HG02678 (cell line): ENCODE measurements at regions not wholly inside any gene's neighbourhood (a gene's known extent, or its start where the extent isn't known, plus 50 kb on each side); places are given as distances from the start of the nearest gene placed in this dataset.
"Not testable (repeated sequence)": the region's sequence is repeated elsewhere in the genome, so short reads cannot be mapped to it uniquely, and the experiment has no call there.

Experiments used
- ATAC-seq: cut with Tn5 transposase; IDR thresholded peaks from one replicate; pipeline ENCODE4 v1.9.1; 2021; ENCODE audit warnings: mild to moderate bottlenecking, moderate library complexity; ENCODE audit not compliant: unreplicated experiment

DNA sequence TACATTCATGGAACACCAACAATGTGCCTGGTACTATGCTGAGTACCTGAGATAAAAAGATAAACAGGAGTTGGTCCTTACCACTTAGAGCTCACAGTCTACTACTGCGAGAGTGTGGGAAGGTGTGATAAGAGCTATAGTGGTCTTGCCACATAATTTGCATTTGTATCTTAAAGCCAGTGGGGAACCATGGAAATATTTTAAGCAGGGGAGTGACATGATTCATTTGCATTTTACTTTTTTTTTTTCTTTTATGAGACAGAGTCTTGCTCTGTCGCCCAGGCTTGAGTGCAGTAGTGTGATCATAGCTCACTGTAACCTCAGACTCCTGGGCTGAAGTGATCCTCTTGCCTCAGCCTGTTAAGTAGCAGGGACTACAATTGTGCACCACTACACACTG is 53.6 kb downstream of the SRGAP2 start:
- ATAC-seq: peak; percentile 95

DNA sequence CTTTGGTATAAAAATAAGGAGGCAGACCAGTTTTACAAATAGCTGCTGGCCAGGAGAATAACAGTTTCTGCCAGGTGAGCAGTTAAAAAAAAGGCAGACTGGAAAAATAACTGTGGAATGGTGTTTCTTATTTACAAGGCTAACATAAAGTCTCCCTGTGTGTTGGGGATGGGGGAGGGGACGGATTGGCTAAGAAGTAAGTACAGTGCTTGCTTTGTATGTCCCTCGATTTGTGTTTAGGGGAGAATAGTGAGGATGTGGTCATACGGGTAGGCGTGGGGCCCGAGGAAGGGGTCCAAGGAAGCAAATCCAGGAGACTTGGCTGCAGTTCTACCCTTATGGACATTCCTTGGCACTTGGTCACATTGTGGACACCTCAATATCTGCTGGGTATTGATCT is 58.1 kb downstream of the SRGAP2 start:
- ATAC-seq: not testable (repeated sequence)

DNA sequence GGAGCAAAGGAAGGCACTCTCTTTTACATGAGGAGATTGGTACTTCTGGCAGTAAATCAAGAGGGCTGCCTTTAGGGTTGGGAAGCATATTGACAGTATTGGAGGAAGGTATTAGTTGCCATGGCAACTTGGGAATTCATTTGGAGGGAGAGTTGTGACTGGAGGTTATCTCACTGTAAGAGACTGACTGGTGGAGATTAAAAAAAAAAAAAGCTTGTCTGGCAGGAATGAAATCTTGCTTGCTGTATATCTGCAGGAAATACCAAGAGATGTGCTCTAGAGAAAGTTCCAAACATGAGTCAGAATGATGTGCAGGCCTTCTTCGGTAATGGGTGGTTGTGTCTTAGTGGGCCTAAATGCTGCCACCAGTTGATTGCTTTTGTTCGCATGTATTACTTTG is 59.1 kb downstream of the SRGAP2 start:
- ATAC-seq: not testable (repeated sequence)

DNA sequence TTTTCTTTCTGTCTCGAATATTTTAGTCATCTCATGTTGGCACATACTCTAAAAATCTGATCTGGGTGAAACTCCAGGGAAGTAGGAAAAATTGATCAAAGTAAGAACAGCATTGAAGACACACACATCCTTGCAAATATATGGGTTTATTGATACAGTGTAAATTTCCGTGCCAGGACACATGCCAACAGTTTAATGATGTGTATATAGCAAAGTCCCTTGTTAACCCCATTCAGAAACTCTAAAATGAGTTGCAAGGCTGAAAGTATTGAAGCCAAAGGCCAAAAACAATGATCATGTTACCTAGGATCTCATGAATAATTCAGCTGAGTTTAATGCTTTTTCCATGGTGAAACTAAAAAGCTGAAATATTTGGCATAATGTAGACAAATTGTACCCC is 61.6 kb downstream of the SRGAP2 start:
- not testable (repeated sequence) for ATAC-seq

DNA sequence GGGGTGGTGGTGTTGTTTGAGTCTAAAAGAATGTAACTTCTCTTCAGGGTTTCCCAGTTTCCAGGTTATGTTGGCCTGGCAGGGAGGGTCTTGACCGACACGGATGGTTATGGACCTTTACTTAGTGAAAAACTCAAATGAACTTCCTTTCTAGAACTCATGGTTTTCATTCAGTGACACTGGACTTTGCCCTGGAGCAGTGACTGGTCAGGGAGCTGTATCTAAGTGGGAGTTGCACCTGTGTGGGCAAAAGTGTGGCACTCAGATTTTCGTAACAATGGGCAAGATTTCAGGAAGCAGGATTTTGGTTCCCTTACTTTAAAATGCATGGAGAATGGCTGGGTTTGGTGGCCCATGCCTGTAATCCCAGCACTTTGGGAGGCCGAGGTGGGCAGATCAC is 67.8 kb downstream of the SRGAP2 start:
- not testable (repeated sequence) for ATAC-seq

DNA sequence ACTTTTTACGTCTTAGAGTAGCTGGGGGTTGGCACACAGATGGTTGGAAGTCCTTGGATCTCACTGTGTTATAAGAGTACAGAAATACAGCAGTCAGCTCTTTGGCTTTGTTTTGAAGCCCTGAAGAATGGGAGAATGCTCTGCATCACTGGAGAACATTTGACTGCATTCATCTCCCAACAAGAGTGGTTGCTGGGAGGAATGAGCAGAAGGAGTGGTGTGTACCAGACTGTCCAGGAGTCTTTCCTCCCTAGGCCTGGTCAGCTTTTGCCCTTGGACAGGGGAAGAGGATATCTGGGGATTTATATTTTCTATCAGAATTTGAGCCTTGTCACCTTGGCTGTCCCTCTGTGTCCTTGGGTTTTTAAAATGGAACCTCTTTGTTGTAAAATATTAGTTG is 69.8 kb downstream of the SRGAP2 start:
- not testable (repeated sequence) for ATAC-seq

DNA sequence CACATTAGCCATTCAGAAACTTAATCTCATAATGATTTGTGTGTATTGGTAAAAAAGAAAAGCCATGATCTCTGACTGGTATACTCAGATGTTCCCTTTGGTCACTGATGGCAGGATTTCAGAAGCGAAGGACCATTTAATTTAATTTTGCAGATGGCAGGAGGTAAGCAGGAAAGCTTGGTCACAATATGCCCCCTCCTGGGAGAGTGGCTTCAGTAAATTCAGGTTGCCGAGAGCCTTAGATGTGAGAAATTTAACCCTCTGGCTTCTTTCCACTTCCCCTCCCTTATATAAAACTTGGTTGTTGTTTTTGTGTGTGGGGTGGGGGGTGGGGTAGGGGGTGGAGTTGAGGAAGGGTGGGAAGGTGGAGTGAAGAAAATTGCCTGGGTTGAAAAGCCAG is 72.8 kb downstream of the SRGAP2 start:
- not testable (repeated sequence) for ATAC-seq

DNA sequence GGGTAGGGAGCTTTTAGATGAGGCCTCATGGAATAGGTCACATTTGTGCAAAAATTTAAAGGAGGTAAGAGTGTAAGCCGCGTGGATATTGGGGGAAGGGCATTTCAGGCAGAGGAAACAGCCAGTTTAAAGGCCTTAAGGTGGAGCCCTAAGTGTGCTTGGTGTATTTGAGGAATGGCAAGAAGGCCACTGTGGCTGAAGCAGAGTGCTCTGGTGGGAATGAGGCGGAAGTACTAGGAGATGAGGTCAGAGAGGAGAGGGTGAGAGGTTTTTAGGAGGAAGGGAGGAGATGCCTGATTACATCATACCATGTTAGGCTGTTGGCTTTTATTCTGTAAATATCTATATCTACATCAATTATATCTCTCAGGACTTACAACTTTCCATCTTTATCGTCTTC is 75.3 kb downstream of the SRGAP2 start:
- not testable (repeated sequence) for ATAC-seq

DNA sequence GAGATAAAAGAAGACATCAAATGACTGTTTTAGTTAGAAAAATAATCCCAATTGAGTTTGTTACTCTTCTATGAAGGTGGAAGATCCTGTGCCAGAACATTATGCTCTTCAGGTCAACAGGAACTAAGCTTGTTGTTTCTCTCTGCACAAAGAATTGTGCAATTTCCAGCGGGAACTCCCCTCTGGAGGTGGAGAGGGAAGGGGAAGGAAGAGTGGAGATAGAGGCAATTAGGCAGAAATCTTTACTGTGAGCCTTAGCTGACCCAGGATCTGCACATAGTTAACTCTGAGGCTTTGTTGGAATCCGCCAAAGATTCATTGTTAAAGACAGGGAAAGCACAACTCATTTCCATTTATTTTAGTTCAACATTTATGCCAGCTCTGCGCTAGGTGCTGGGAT is 77.3 kb downstream of the SRGAP2 start:
- ATAC-seq: not testable (repeated sequence)

DNA sequence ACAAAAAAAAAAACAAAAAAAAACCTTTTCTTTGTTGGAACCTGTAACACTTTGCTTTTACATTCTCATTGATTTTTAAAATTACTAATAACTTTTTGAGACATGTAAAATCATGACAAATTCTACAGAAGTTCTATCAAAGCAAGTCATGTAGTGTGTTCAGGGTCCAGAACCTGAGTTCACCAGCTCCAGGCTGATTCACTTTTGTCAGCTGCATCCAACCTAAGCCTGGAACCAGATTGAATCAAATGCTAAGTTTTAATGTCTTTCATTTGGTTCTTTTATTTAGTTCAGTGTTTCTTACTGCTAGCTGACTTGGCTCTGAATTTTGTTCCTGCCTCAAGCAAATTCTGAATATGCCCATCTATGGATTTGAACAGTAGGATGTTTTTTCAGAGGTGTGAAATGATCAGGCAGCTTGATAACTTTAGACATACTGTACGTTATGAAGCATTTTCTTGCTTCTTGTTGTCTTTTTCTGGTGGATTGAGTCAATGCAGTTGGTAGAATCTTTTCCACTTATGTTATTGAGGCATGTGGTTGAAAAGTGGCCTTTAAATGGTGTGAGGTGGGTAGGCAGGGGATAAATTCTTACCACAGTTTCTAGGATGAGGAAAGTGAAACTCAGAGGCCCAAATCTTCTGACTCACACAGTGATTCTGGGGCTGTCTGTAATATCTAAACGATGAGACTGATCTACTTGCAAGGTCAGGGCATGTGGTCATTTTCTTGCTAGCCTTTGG is 78.7 kb downstream of the SRGAP2 start:
- peak; percentile 64 for ATAC-seq

DNA sequence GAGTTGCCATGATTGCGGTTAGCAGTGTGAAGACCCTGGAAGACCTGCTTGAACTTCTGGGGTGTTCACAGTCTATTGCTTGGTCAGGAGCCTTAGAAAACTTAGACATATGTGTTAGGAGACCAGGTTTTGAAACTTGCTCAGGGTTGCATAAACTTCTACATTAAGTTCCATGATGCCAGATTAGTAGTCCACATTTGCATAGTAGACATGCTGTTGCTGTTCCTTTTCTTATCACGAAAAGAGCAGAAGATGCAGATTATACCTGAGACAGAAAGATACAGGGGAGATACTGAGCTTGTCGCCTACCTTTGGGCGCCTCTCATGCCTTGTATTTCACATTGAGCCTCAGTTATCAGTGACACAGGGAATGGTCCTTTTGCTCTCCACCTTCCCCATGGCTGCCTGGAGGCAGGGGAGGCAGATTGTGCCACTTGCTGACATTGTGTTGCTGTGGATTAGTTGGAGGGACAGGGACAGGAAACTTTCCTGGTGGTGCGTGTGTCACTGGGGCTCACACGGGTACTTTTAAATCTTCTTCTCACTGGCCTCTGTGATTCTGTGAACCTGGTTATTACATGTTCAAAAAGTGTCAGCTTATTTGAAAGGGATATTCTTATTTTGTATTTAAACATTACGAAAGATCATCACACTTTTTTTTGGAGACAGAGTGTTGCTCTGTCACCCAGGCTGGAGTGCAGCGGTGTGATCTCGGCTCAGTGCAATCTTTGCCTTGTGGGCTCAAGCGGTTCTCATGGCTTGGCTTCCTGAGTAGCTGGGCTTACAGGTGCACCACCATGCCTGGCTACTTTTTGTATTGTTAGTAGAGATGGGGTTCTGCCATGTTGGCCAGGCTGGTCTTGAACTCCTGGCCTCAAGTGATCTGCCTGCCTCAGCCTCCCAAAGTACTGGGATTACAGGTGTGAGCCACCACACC is 82.0 kb downstream of the SRGAP2 start:
- ATAC-seq: peak; percentile 34

DNA sequence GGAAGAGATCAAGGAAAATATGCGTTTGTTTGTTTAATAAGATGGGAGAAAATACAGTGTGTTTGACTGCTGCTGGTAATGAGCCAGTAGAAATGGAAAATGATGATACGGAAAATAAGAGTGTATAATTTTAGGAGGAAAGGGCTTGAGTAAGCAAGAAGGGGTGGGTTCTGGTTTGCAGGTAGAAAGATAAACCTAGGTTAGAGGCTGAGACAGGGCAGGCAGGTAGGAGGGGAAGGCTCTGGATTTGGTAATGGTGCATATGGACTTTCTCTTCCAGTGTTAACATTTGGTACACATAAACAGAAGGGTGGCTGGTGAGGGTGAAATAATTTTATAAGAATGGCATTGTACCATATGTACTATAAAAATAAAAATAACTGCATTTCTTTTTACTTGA is 84.4 kb downstream of the SRGAP2 start:
- ATAC-seq: not testable (repeated sequence)

DNA sequence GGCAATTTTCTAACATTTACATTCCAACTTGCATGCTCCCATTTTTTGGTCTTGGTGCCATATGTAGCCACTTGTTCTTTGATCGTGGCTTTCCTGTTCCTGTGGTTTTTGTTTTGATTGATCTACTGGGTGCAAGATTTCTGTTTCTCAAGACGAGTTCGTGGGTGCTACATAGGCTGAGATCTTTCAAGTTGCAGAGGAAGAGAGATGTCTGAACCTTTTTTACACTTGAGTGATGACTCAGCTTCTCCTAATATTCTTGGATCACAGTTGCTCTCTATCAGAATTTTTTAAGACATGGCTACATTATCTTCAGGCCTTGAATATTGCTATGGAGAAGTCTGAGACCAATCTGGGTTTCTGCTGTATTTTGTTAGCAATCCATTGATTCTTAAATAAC is 85.1 kb downstream of the SRGAP2 start:
- ATAC-seq: peak; percentile 42

DNA sequence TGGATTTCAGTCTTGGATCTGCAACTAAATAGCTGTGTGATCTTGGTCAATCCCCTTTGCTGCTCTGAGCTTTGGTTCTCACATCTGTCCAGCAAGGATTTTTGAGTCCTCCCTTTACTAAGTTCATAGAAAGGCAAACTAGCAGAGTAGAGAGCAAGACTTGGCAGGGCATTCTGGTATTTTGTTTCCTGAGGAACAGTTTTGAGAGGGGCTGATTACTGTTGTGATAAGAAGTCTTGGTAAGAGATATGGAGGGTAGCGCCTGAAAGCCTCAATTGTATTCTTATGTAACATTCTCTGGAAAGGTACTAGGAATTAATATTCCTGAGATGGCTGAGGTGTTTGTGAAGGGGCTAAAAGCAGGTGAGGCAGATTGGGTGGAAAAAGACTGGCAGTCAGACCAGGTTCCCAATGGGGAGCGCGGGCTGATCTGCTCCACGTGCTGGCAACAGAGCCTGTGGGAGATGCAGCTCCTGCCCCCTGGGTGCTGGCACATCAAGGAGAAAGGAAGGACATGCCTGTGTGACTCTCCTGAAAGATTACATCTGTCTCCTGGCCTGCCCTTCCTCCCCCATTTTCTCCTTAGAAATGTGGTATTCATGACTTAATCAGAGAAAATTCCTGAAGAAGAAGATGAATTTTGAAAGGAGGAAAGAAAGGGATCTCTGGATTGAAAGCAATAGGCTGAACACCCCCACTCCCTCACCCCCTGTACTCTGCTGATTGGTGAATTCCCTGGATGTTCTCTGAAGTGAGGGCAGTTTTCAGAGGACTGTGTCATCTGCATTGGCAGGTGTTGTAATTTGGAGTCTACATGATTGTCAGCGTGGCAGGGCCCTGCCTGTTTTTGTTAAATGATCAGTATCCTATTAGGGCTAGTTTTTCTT is 94.0 kb downstream of the SRGAP2 start:
- ATAC-seq: not testable (repeated sequence)

DNA sequence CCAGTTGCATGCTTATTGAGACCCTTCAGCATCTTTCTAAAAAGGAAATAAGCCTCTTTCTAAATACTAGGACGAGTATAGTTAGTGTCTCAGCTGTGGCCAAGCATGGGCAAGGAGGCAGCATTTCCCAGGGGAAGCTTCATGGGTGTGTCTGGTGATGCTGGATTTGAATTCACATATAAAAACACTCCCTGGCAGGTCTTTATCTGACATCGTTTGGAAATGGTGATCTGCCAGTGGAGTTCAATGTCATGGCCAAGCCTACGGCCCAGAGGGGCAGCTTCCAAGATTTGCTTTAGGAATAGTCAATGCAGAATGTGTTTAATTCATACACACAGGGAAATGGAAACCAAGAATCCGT is 94.7 kb downstream of the SRGAP2 start:
- not testable (repeated sequence) for ATAC-seq

DNA sequence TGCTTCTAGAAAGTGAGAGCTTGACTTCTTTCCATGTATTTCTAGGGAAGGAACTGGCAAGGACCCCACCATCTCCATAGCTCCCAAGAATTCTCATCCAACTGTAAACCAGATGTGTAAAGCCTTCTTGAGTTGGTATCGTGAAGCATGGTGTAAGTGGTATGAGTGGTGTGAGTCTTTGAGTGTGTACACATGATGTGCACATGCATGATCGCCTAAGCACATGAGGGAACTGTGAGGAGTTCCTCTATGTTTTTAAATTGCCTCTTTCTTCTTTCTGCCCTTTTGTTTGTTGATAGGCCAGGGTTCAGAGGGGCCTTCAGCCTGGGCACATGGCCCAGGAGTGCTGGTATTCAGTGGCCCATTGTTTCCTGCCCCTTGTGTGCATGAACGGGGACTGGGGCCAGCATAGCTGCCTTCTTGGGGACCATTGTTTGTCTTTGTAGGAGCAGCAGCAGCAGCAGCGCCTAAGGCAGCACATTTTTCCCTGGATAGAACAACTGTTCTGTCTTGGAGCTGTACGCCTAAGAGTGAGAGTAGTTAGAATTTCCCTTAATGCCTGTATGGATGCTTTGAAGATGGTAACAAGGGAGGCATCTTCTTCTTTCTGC is 95.9 kb downstream of the SRGAP2 start:
- not testable (repeated sequence) for ATAC-seq

DNA sequence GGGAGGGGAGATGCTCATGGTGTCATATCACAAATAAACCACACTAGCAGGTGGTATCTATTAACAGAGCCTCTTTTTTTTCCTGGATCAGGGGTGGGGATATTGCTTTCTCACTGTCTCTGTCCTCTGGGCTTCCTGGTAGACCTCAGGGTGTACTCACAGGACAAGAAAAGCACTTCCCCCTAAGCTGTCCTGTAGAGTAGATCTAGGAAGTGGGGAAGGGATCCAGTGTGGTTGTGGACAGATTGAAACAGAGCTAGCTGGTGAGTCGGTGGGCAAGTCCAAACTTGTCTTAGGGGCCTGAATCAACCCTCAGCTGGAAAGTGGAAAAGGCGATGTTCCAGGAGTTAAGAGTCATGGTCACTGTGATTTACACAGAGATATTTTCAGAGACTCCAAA is 96.6 kb downstream of the SRGAP2 start:
- not testable (repeated sequence) for ATAC-seq

DNA sequence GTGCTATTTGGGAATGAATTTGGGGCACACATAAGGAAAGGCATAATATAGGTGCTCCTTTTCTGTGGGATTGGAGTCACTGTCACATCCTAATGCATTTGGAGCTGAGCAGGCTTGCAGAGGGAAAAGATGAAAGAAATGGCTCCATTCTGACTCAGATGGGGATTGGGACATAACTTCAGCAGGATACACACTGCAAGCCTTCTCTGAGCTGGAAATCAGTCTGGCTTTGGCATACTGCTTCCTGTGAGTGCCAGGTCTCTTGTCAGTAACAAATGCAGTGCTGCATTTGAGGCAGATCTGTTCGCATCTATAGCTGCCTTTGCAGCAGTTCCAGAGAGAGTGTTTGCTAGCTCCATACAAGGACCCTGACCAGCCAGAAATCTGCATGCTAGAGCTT is 98.7 kb downstream of the SRGAP2 start:
- ATAC-seq: not testable (repeated sequence)

DNA sequence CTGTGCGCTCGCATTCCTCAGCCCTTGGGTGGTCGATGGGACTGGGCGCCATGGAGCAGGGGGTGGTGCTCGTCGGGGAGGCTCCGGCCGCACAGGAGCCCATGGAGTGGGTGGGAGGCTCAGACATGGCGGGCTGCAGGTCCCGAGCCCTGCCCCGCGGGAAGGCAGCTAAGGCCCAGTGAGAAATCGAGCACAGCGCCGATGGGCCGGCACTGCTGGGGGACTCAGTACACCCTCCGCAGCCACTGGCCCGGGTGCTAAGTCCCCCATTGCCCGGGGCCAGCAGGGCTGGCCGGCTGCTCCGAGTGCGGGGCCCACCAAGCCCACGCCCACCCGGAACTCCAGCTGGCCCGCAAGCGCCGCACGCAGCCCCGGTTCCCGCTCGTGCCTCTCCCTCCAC is 104.1 kb downstream of the SRGAP2 start:
- not testable (repeated sequence) for ATAC-seq

DNA sequence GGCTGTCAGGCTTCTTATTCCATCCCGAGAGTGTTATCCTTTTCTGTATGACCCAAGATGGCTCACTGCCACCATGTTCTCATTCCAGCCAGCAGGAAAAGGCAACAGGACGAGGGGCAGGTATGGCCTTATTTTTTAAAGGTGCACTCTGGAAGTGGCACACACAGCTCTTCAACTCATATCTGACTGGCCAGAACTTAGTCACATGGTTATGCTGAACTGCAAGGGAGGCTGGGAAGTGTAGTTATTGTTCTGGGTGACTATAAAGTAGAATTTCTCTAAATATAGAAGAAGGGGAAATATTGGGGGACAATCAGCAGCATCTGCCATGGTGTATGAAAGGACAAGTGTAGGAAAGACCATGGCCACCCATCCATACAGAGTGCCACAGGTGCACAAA is 107.6 kb downstream of the SRGAP2 start:
- ATAC-seq: not testable (repeated sequence)
